ENCODE measurements at regions not wholly inside any gene's neighbourhood (a gene's known extent, or its start where the extent isn't known, plus 50 kb on each side); places are given as distances from the start of the nearest gene placed in this dataset.

DNA sequence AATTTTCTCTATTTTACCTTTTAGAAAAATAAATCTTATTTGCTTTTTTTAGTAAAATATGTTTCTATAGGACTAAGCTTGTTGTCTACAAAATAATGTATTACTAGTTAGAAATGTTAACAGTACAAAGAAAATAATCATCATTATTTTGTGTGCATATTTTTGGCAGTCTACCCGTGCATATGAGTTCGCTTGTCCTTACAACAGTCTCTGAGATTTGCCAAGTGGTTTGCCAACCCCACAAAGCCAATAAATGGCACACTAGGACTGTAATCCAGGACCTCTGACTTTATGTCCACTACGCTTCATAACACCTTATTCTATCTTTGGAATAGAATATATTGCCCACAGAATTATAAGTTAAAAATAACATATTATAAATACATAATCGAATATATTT is 152.0 kb downstream of the KCNJ2 start:
- DNase-seq (ENCODE audit: low read depth in 1 of 2, low spot score in 1 of 2), result no peak
- Histone ChIP-seq H3K27me3 (ENCODE audit: insufficient read depth, poor library complexity, severe bottlenecking) (no peaks in the 10 kb centered on the region), H3K27ac (replicated peaks) (no peak overlapping the region), H3K4me3 (replicated peaks; ENCODE audit: insufficient read depth, low read length) (no peak overlapping the region)
- no peak for TF ChIP-seq GABPA (IDR thresholded peaks at IDR 0.05; ENCODE audit: low read depth)
- TF ChIP-seq POLR2AphosphoS5 (IDR thresholded peaks at IDR 0.05; ENCODE audit: low read depth), result no peak
- TF ChIP-seq, protein P1, sequence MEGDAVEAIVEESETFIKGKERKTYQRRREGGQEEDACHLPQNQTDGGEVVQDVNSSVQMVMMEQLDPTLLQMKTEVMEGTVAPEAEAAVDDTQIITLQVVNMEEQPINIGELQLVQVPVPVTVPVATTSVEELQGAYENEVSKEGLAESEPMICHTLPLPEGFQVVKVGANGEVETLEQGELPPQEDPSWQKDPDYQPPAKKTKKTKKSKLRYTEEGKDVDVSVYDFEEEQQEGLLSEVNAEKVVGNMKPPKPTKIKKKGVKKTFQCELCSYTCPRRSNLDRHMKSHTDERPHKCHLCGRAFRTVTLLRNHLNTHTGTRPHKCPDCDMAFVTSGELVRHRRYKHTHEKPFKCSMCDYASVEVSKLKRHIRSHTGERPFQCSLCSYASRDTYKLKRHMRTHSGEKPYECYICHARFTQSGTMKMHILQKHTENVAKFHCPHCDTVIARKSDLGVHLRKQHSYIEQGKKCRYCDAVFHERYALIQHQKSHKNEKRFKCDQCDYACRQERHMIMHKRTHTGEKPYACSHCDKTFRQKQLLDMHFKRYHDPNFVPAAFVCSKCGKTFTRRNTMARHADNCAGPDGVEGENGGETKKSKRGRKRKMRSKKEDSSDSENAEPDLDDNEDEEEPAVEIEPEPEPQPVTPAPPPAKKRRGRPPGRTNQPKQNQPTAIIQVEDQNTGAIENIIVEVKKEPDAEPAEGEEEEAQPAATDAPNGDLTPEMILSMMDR (IDR thresholded peaks at IDR 0.05; ENCODE audit: insufficient read depth, low read length), result no peak
- TF ChIP-seq SPI1 (IDR thresholded peaks at IDR 0.05; ENCODE audit: borderline replicate concordance, low read depth), result no peak
- TF ChIP-seq, protein P2, sequence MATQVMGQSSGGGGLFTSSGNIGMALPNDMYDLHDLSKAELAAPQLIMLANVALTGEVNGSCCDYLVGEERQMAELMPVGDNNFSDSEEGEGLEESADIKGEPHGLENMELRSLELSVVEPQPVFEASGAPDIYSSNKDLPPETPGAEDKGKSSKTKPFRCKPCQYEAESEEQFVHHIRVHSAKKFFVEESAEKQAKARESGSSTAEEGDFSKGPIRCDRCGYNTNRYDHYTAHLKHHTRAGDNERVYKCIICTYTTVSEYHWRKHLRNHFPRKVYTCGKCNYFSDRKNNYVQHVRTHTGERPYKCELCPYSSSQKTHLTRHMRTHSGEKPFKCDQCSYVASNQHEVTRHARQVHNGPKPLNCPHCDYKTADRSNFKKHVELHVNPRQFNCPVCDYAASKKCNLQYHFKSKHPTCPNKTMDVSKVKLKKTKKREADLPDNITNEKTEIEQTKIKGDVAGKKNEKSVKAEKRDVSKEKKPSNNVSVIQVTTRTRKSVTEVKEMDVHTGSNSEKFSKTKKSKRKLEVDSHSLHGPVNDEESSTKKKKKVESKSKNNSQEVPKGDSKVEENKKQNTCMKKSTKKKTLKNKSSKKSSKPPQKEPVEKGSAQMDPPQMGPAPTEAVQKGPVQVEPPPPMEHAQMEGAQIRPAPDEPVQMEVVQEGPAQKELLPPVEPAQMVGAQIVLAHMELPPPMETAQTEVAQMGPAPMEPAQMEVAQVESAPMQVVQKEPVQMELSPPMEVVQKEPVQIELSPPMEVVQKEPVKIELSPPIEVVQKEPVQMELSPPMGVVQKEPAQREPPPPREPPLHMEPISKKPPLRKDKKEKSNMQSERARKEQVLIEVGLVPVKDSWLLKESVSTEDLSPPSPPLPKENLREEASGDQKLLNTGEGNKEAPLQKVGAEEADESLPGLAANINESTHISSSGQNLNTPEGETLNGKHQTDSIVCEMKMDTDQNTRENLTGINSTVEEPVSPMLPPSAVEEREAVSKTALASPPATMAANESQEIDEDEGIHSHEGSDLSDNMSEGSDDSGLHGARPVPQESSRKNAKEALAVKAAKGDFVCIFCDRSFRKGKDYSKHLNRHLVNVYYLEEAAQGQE (IDR thresholded peaks at IDR 0.05; ENCODE audit: insufficient replicate concordance, low read depth), result no peak

DNA sequence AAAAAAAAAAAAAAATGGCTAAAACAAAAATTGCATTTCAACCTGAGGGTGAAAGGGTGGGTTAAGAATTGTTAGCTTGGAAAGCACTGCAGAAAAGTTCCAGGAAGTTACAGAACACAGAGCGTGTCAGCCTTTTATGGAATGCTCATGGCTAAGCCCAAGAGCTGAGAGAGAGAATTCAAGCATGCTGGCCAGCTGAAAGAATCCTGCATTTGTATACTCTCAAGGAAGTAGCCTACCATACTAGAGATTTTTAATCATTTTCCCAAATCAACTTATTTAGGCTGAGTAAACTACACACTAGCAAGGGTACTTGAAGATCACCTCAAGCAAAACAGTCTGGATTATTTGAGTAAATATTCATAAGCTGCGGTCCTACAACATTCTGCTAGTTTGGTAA is 153.9 kb downstream of the KCNJ2 start:
- Histone ChIP-seq H3K4me3 (replicated peaks; ENCODE audit: insufficient read depth, low read length) (no peak overlapping the region), H3K27me3 (ENCODE audit: insufficient read depth, poor library complexity, severe bottlenecking) (no peaks in the 10 kb centered on the region), H3K27ac (replicated peaks) (no peak overlapping the region)
- no peak for DNase-seq (ENCODE audit: low read depth in 1 of 2, low spot score in 1 of 2)
- TF ChIP-seq POLR2AphosphoS5 (IDR thresholded peaks at IDR 0.05; ENCODE audit: low read depth), result no peak
- TF ChIP-seq, protein P1 (IDR thresholded peaks at IDR 0.05; ENCODE audit: insufficient read depth, low read length), result no peak
- no peak for TF ChIP-seq SPI1 (IDR thresholded peaks at IDR 0.05; ENCODE audit: borderline replicate concordance, low read depth)
- TF ChIP-seq, protein P2 (IDR thresholded peaks at IDR 0.05; ENCODE audit: insufficient replicate concordance, low read depth), result no peak
- TF ChIP-seq GABPA (IDR thresholded peaks at IDR 0.05; ENCODE audit: low read depth), result no peak

DNA sequence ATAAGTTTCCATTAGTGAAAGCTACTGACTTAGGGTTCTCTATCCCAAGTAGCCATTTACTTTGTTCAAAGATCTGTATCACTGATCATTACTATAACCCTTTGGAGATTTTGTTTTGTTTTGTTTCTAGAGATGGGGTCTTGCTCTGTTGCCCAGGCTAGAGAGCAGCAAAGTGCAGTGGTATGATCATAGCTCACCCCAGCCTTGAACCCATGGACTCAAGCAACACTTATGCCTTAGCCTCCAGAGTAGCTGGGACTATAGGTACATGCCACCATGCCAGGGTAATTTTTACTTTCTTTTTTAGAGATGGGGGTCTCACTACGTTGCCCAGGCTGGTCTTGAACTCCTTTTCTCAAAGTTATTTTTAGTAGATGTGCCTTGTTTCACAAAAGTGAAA is 154.7 kb downstream of the KCNJ2 start:
- no peaks in the 10 kb centered on the region for H3K27me3 ChIP-seq (ENCODE audit: insufficient read depth, poor library complexity, severe bottlenecking)
- TF ChIP-seq, protein P2 (IDR thresholded peaks at IDR 0.05; ENCODE audit: insufficient replicate concordance, low read depth), result no peak
- TF ChIP-seq SPI1 (IDR thresholded peaks at IDR 0.05; ENCODE audit: borderline replicate concordance, low read depth) (no peak), POLR2AphosphoS5 (IDR thresholded peaks at IDR 0.05; ENCODE audit: low read depth) (no peak), GABPA (IDR thresholded peaks at IDR 0.05; ENCODE audit: low read depth) (no peak)
- TF ChIP-seq, protein P1 (IDR thresholded peaks at IDR 0.05; ENCODE audit: insufficient read depth, low read length), result no peak
- H3K4me3 ChIP-seq (replicated peaks; ENCODE audit: insufficient read depth, low read length), result no peak overlapping the region
- H3K27ac ChIP-seq (replicated peaks), result no peak overlapping the region
- DNase-seq (ENCODE audit: low read depth in 1 of 2, low spot score in 1 of 2), result no peak

All from HL-60 (cell line).